A549 (cell line): ENCODE measurements at regions not wholly inside any gene's neighbourhood (a gene's known extent, or its start where the extent isn't known, plus 50 kb on each side); places are given as distances from the start of the nearest gene placed in this dataset.

Experiments used
- CBX8 ChIP-seq: fragments of 200-600 bp; sonication (generic); IDR thresholded peaks from 2 replicates; pipeline ENCODE4 v1.6.1; 2016
- EP300 ChIP-seq, 2 experiments: fragments of >200 bp; sonication (Bioruptor Twin); formaldehyde crosslinking; IDR thresholded peaks; 2 replicates in 1 of 2; 3 replicates in 1 of 2; pipeline ENCODE4 v1.6.1; 2016 to 2017
- HDAC2 ChIP-seq: fragments of 200-600 bp; sonication (generic); IDR thresholded peaks from 2 replicates; pipeline ENCODE4 v1.6.1; 2016
- MAFK ChIP-seq: fragments of 450-650 bp; IDR thresholded peaks from 2 replicates; pipeline ENCODE4 v1.6.1; 2014; ENCODE audit not compliant: partially characterized antibody
- MAZ ChIP-seq: fragments of 150-350 bp; IDR thresholded peaks from 2 replicates; pipeline ENCODE4 v1.6.1; 2014; ENCODE audit warnings: antibody characterized with exemption, low read depth, low read length, borderline replicate concordance
- MYC ChIP-seq: IDR thresholded peaks from 2 replicates; pipeline ENCODE4 v1.6.1; 2012; ENCODE audit warnings: mild to moderate bottlenecking, inconsistent platforms, low read length, improper control_type of control experiment, borderline replicate concordance
- POLR2A ChIP-seq: IDR thresholded peaks from 2 replicates; pipeline ENCODE4 v1.6.1; 2012; ENCODE audit warnings: mild to moderate bottlenecking, low read length
- RAD21 ChIP-seq, 2 experiments: fragments of >200 bp in 1 of 2; sonication (Bioruptor Twin) in 1 of 2; formaldehyde crosslinking in 1 of 2; IDR thresholded peaks in 1 of 2; conservative IDR thresholded peaks in 1 of 2; 2 replicates in 1 of 2; 3 replicates in 1 of 2; pipeline ENCODE4 v1.6.1; 2012 to 2018; ENCODE audit warnings: inconsistent platforms in 1 of 2
- RCOR1 ChIP-seq: fragments of 150-350 bp; IDR thresholded peaks from 2 replicates; pipeline ENCODE4 v1.6.1; 2014; ENCODE audit warnings: antibody characterized with exemption, low read length, low read depth
- RFX5 ChIP-seq: fragments of 450-650 bp; IDR thresholded peaks from 2 replicates; pipeline ENCODE4 v1.7.1; 2014; ENCODE audit warnings: antibody characterized with exemption, mild to moderate bottlenecking, moderate library complexity
- RNF2 ChIP-seq: fragments of 200-600 bp; sonication (generic); IDR thresholded peaks from 2 replicates; pipeline ENCODE4 v1.6.1; 2016; ENCODE audit warnings: low read depth, mild to moderate bottlenecking, antibody characterized with exemption, moderate library complexity, borderline replicate concordance
- SREBF2 ChIP-seq: fragments of 450-650 bp; IDR thresholded peaks from 2 replicates; pipeline ENCODE4 v1.6.1; 2014; ENCODE audit warnings: mild to moderate bottlenecking, moderate library complexity
- TF ChIP-seq, protein P1 (sequence below): fragments of >200 bp; sonication (Bioruptor Twin); formaldehyde crosslinking; IDR thresholded peaks from 3 replicates; pipeline ENCODE4 v1.5.1; 2016
- TF ChIP-seq, protein P2 (sequence below): fragments of 450-650 bp; IDR thresholded peaks from 2 replicates; pipeline ENCODE4 v1.6.1; 2014; ENCODE audit warnings: antibody characterized with exemption

DNA sequence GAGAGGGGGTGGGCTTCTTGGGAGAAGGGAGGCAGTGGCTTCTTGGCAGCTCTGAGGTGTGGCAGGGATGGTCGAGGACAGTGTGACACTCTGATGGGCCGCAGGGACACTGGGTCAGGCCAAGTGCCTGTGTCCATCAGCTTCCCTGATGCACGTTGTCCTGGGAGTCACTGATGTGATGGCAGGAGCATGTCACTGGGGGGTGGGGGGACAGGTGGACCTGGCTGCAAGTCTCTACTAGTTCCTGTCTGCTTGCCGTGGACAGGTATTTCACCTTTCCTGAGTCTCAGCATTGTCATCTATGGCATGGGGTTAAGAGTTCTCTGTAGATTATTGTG, 592.9 kb downstream of the TBC1D22A start:
- TF ChIP-seq MAFK: no peak
- TF ChIP-seq MYC: no peak
- no peak for TF ChIP-seq RAD21 (conservative IDR thresholded peaks at IDR 0.05 in 1 of 2, IDR thresholded peaks at IDR 0.05 in 1 of 2)
- TF ChIP-seq, protein P1, sequence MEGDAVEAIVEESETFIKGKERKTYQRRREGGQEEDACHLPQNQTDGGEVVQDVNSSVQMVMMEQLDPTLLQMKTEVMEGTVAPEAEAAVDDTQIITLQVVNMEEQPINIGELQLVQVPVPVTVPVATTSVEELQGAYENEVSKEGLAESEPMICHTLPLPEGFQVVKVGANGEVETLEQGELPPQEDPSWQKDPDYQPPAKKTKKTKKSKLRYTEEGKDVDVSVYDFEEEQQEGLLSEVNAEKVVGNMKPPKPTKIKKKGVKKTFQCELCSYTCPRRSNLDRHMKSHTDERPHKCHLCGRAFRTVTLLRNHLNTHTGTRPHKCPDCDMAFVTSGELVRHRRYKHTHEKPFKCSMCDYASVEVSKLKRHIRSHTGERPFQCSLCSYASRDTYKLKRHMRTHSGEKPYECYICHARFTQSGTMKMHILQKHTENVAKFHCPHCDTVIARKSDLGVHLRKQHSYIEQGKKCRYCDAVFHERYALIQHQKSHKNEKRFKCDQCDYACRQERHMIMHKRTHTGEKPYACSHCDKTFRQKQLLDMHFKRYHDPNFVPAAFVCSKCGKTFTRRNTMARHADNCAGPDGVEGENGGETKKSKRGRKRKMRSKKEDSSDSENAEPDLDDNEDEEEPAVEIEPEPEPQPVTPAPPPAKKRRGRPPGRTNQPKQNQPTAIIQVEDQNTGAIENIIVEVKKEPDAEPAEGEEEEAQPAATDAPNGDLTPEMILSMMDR: no peak
- no peak for TF ChIP-seq HDAC2
- TF ChIP-seq, protein P2, sequence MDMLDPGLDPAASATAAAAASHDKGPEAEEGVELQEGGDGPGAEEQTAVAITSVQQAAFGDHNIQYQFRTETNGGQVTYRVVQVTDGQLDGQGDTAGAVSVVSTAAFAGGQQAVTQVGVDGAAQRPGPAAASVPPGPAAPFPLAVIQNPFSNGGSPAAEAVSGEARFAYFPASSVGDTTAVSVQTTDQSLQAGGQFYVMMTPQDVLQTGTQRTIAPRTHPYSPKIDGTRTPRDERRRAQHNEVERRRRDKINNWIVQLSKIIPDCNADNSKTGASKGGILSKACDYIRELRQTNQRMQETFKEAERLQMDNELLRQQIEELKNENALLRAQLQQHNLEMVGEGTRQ: no peak
- no peak for TF ChIP-seq POLR2A
- TF ChIP-seq RNF2: no peak
- TF ChIP-seq CBX8: no peak
- no peak for TF ChIP-seq SREBF2
- no peak for TF ChIP-seq RCOR1
- no peak for TF ChIP-seq RFX5
- TF ChIP-seq EP300 (IDR thresholded peaks at IDR 0.05): no peak
- no peak for TF ChIP-seq MAZ
